Prostate gland (tissue), 2 donors: ENCODE measurements at regions not wholly inside any gene's neighbourhood (a gene's known extent, or its start where the extent isn't known, plus 50 kb on each side); places are given as distances from the start of the nearest gene placed in this dataset.

Experiments
- DNase-seq: peaks from one replicate; pipeline ENCODE4 v3.0.0-alpha.2; 2019; ENCODE audit warnings: low spot score
- H3K27ac ChIP-seq, 2 donors: fragments of 200-600 bp; sonication (generic); 2 replicates each; pipeline ENCODE4 v1.5.1; 2017 to 2019
- H3K27me3 ChIP-seq: fragments of 200-600 bp; sonication (generic); replicated peaks from 2 replicates; pipeline ENCODE4 v1.5.1; 2019; ENCODE audit not compliant: insufficient read depth
- H3K36me3 ChIP-seq, 2 donors: fragments of 200-600 bp; sonication (generic); 1 replicate in 1 of 2; 2 replicates in 1 of 2; pipeline versions ENCODE4 v1.5.1 to v1.8.1; 2017 to 2019
- H3K4me1 ChIP-seq: fragments of 200-600 bp; sonication (generic); replicated peaks from 2 replicates; pipeline ENCODE4 v1.5.1; 2019
- H3K4me3 ChIP-seq, 2 donors: fragments of 200-600 bp; sonication (generic); 2 replicates each; pipeline ENCODE4 v1.5.1; 2017 to 2019
- H3K9me3 ChIP-seq: fragments of 200-600 bp; sonication (generic); 2 replicates; pipeline ENCODE4 v1.5.1; 2017
- POLR2A ChIP-seq: fragments of 450-650 bp; IDR thresholded peaks from one replicate; pipeline ENCODE4 v1.6.1; 2016; ENCODE audit warnings: antibody characterized with exemption, mild to moderate bottlenecking
- POLR2AphosphoS5 ChIP-seq: sonication (generic); formaldehyde crosslinking; IDR thresholded peaks from one replicate; pipeline ENCODE4 v1.6.1; 2017; ENCODE audit warnings: antibody characterized with exemption
- WGBS: methylation state at CpG from one replicate; pipeline ENCODE4 v1.1.5; 2018; 5-methylcytosine and 5-hydroxymethylcytosine counted together
- intact Hi-C: fragments of 100-400 bp; cut with DNase I; formaldehyde crosslinking; loops from one replicate; pipeline ENCODE4 v1.14.2; 2022
- TF ChIP-seq, protein P1 (sequence below), 4 experiments: fragments of 200-600 bp in 2 of 4; fragments of 450-650 bp in 2 of 4; sonication (generic) in 2 of 4; IDR thresholded peaks; 1 replicate in 3 of 4; 2 replicates in 1 of 4; pipeline ENCODE4 v1.5.1; 2016 to 2019; ENCODE audit warnings: antibody characterized with exemption in 4 of 4, mild to moderate bottlenecking in 2 of 4, moderate library complexity in 2 of 4

DNA sequence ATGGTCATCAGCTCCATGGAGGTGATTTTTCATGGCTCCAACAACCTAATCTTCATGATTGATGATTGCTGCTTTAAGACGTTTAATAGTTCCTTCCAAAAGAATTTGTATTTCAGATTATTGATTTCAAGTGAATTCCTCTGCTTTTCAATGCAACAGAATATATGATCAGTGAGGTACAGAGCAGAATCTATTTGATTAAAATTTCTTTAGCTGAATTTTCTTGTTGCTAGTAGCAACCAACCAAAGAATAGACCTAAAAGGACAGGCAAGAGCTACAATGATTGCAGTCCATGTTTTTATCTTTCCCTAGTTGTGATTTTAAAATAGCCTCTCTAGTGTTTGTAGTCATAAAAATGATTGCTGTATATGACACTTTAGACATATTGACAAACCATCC, 76.8 kb upstream of the SCEL start:
- DNase-seq, result no peak
- Histone ChIP-seq H3K27ac (no peak overlapping the region), H3K27me3 (no peaks in the 10 kb centered on the region), H3K36me3 (no peaks in the 10 kb centered on the region), H3K4me3 (no peak overlapping the region), H3K9me3 (no peaks in the 10 kb centered on the region), H3K4me1 (no peaks in the 10 kb centered on the region)
- intact Hi-C loops, result no loop called here
- 47% methylated on average over 1 of the region's 1 CpG for WGBS
- TF ChIP-seq POLR2AphosphoS5, result no peak

DNA sequence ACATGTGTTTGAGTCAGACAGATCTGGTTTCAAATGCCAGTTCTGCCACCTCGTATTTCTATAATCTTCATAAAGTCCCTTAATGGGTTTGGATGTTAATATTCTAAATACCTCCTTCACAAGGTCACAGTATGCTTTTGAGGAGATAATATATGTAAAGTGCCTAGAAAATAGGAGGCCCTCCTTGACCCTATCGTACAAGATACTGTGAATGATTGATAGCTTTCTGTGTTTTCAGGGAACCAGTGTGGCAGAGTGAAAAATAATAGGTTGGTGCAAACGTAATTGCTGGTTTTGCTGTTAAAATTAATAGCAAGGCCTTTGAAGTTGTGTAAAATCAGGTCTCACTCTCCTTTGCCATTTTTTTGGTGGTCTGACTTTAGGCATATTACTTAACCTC, 77.5 kb upstream of the SCEL start:
- no peaks in the 10 kb centered on the region for H3K36me3 ChIP-seq
- DNase-seq, result no peak
- H3K4me3 ChIP-seq, result no peak overlapping the region
- TF ChIP-seq, protein P1, sequence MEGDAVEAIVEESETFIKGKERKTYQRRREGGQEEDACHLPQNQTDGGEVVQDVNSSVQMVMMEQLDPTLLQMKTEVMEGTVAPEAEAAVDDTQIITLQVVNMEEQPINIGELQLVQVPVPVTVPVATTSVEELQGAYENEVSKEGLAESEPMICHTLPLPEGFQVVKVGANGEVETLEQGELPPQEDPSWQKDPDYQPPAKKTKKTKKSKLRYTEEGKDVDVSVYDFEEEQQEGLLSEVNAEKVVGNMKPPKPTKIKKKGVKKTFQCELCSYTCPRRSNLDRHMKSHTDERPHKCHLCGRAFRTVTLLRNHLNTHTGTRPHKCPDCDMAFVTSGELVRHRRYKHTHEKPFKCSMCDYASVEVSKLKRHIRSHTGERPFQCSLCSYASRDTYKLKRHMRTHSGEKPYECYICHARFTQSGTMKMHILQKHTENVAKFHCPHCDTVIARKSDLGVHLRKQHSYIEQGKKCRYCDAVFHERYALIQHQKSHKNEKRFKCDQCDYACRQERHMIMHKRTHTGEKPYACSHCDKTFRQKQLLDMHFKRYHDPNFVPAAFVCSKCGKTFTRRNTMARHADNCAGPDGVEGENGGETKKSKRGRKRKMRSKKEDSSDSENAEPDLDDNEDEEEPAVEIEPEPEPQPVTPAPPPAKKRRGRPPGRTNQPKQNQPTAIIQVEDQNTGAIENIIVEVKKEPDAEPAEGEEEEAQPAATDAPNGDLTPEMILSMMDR (IDR thresholded peaks at IDR 0.05), result no peak
- TF ChIP-seq POLR2AphosphoS5 (no peak), POLR2A (no peak)
- intact Hi-C loops, result no loop called here
- H3K4me1 ChIP-seq, result no peaks in the 10 kb centered on the region
- H3K9me3 ChIP-seq, result no peaks in the 10 kb centered on the region
- WGBS, result 41% methylated on average over 3 of the region's 3 CpGs
- H3K27ac ChIP-seq, result no peak overlapping the region
- no peaks in the 10 kb centered on the region for H3K27me3 ChIP-seq

DNA sequence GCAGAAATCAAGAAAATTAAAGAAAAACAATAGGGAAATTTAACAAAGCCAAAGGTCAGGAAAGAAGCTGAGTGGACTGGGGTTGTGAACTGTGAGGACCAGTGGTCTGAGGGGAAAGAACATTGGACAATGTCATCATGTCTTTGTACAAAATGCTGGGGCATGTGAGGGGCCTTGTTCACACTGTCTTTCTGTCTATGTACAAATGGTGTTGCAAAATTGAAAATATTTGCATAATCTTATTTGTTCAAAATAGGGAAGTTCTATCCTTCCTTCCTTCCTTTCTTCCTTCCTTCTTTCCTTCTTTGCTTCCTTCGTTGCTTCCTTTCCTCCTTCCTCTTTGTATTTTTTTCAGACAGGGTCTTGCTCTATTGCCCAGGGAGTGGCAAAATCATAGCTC, 79.2 kb upstream of the SCEL start:
- intact Hi-C loops, result no loop called here
- Histone ChIP-seq H3K27me3 (no peaks in the 10 kb centered on the region), H3K4me3 (no peak overlapping the region), H3K27ac (no peak overlapping the region), H3K4me1 (no peaks in the 10 kb centered on the region), H3K36me3 (no peaks in the 10 kb centered on the region), H3K9me3 (no peaks in the 10 kb centered on the region)
- DNase-seq, result no peak
- 85% methylated on average over 1 of the region's 1 CpG for WGBS
- TF ChIP-seq POLR2A, result no peak
- TF ChIP-seq, protein P1 (IDR thresholded peaks at IDR 0.05), result no peak
- no peak for TF ChIP-seq POLR2AphosphoS5

DNA sequence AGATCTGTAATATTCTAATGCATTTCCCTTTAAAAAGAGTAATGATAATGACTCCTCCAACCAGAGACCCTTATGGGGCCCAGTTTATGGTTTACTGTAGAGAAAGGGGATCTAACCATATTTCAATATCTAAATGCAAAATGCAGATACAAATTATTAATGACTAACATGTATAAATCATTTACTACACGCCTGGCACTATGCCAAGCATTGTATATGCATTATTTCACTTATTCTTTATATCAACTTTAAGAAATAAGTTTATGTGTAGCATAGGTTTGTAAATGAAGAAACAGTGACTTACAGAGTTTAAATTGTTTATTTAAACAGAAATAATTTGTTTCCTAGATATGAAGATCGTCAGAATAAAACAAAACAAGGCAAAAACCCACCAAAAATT, 86.2 kb upstream of the SCEL start:
- no peaks in the 10 kb centered on the region for H3K4me1 ChIP-seq
- no peaks in the 10 kb centered on the region for H3K36me3 ChIP-seq
- WGBS, result 66% methylated on average over 2 of the region's 2 CpGs
- no peak overlapping the region for H3K27ac ChIP-seq
- TF ChIP-seq, protein P1 (IDR thresholded peaks at IDR 0.05), result no peak
- no peak for TF ChIP-seq POLR2A
- no peak for TF ChIP-seq POLR2AphosphoS5
- intact Hi-C loops, result no loop called here
- DNase-seq, result no peak
- H3K9me3 ChIP-seq, result no peaks in the 10 kb centered on the region
- no peaks in the 10 kb centered on the region for H3K27me3 ChIP-seq
- H3K4me3 ChIP-seq, result no peak overlapping the region

DNA sequence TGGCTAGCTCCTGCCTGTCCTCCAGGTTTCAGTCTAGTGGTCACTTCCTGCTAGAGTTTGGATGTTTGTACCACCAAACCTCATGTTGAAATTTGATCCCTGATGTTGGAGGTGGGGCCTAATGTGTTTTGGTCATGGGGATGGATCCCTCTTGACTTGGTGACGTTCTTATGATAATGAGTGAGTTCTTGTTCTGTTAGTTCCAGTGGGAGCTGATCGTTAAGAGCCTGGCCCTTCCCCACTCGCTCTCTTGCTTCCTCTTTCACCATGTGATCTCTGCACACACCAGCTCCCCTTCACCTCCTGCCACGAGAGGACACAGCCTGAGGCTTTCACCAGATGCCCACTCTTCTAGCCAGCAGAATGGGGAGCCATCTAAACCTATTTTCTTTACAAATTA, 86.8 kb upstream of the SCEL start:
- Histone ChIP-seq H3K27me3 (no peaks in the 10 kb centered on the region), H3K4me1 (no peaks in the 10 kb centered on the region), H3K9me3 (no peaks in the 10 kb centered on the region), H3K36me3 (no peaks in the 10 kb centered on the region), H3K4me3 (no peak overlapping the region), H3K27ac (no peak overlapping the region)
- DNase-seq, result no peak
- intact Hi-C loops, result no loop called here
- TF ChIP-seq POLR2AphosphoS5 (no peak), POLR2A (no peak)
- TF ChIP-seq, protein P1 (IDR thresholded peaks at IDR 0.05), result no peak
- WGBS, result 80% methylated on average over 4 of the region's 4 CpGs
